GM18867 (cell line): ENCODE measurements at regions not wholly inside any gene's neighbourhood (a gene's known extent, or its start where the extent isn't known, plus 50 kb on each side); places are given as distances from the start of the nearest gene placed in this dataset.
"Not testable (repeated sequence)": the region's sequence is repeated elsewhere in the genome, so short reads cannot be mapped to it uniquely, and the experiment has no call there.

Experiments
- ATAC-seq: cut with Tn5 transposase; IDR thresholded peaks from one replicate; pipeline ENCODE4 v1.9.1; 2021; ENCODE audit warnings: mild to moderate bottlenecking, moderate library complexity; ENCODE audit not compliant: unreplicated experiment

GRCh38 chr4:3878678-3879077 lies 112.5 kb downstream of the ADRA2C start:
- ATAC-seq = no peak

GRCh38 chr4:3879681-3880614 lies 113.8 kb downstream of the ADRA2C start:
- ATAC-seq = no peak

GRCh38 chr4:3880615-3881120 lies 114.5 kb downstream of the ADRA2C start:
- no peak for ATAC-seq

GRCh38 chr4:3882316-3882885 lies 116.2 kb downstream of the ADRA2C start:
- not testable (repeated sequence) for ATAC-seq

- ATAC-seq = not testable (repeated sequence)
Observed at GRCh38 chr4:3884261-3884660, 118.1 kb downstream of the ADRA2C start.

- ATAC-seq = not testable (repeated sequence)
Observed at GRCh38 chr4:3893590-3893989, 127.4 kb downstream of the ADRA2C start.

GRCh38 chr4:3894086-3894959 lies 128.1 kb downstream of the ADRA2C start:
- not testable (repeated sequence) for ATAC-seq

- no peak for ATAC-seq
Observed at GRCh38 chr4:3896441-3896840, 130.3 kb downstream of the ADRA2C start.

- ATAC-seq = not testable (repeated sequence)
Observed at GRCh38 chr4:3896871-3897578, 130.8 kb downstream of the ADRA2C start.

GRCh38 chr4:3898098-3898497 lies 131.9 kb downstream of the ADRA2C start:
- no peak for ATAC-seq

GRCh38 chr4:3898928-3899327 lies 132.7 kb downstream of the ADRA2C start:
- ATAC-seq = not testable (repeated sequence)

GRCh38 chr4:3904264-3904955 lies 138.2 kb downstream of the ADRA2C start:
- not testable (repeated sequence) for ATAC-seq

GRCh38 chr4:3909616-3910015 lies 143.4 kb downstream of the ADRA2C start:
- not testable (repeated sequence) for ATAC-seq

- ATAC-seq = not testable (repeated sequence)
Observed at GRCh38 chr4:3910161-3910950, 144.2 kb downstream of the ADRA2C start.

GRCh38 chr4:3911252-3911856 lies 145.2 kb downstream of the ADRA2C start:
- ATAC-seq = no peak

GRCh38 chr4:3914511-3914910 lies 148.3 kb downstream of the ADRA2C start:
- ATAC-seq = not testable (repeated sequence)

- ATAC-seq = not testable (repeated sequence)
Observed at GRCh38 chr4:3919509-3919908, 153.3 kb downstream of the ADRA2C start.

GRCh38 chr4:3921902-3922301 lies 155.7 kb downstream of the ADRA2C start:
- not testable (repeated sequence) for ATAC-seq
